ENCODE measurements at regions not wholly inside any gene's neighbourhood (a gene's known extent, or its start where the extent isn't known, plus 50 kb on each side); places are given as distances from the start of the nearest gene placed in this dataset.

- H3K4me3 ChIP-seq (ENCODE audit: low read depth, low read length), result no peak overlapping the region
- no peak for TF ChIP-seq CTCF (conservative IDR thresholded peaks at IDR 0.05; ENCODE audit: low read depth, low read length)
- DNase-seq (ENCODE audit: low read depth), result no peak
These were observed 201.6 kb upstream of the SALL3 start for GRCh38 chr18:78777992-78778391.

GRCh38 chr18:78778651-78779050 is 201.0 kb upstream of the SALL3 start:
- H3K4me3 ChIP-seq (ENCODE audit: low read depth, low read length), result no peak overlapping the region
- no peak for TF ChIP-seq CTCF (conservative IDR thresholded peaks at IDR 0.05; ENCODE audit: low read depth, low read length)
- no peak for DNase-seq (ENCODE audit: low read depth)

- DNase-seq (ENCODE audit: low read depth), result no peak
- TF ChIP-seq CTCF (conservative IDR thresholded peaks at IDR 0.05; ENCODE audit: low read depth, low read length), result no peak
- no peak overlapping the region for H3K4me3 ChIP-seq (ENCODE audit: low read depth, low read length)
These were observed 199.5 kb upstream of the SALL3 start for GRCh38 chr18:78779996-78780718.

- H3K4me3 ChIP-seq (ENCODE audit: low read depth, low read length), result no peak overlapping the region
- DNase-seq (ENCODE audit: low read depth), result no peak
- no peak for TF ChIP-seq CTCF (conservative IDR thresholded peaks at IDR 0.05; ENCODE audit: low read depth, low read length)
These were observed 198.7 kb upstream of the SALL3 start for GRCh38 chr18:78780719-78781600.

- no peak for TF ChIP-seq CTCF (conservative IDR thresholded peaks at IDR 0.05; ENCODE audit: low read depth, low read length)
- H3K4me3 ChIP-seq (ENCODE audit: low read depth, low read length), result no peak overlapping the region
- no peak for DNase-seq (ENCODE audit: low read depth)
These were observed 198.0 kb upstream of the SALL3 start for GRCh38 chr18:78781601-78781960.

GRCh38 chr18:78782951-78783563 is 196.6 kb upstream of the SALL3 start:
- no peak for TF ChIP-seq CTCF (conservative IDR thresholded peaks at IDR 0.05; ENCODE audit: low read depth, low read length)
- no peak overlapping the region for H3K4me3 ChIP-seq (ENCODE audit: low read depth, low read length)
- DNase-seq (ENCODE audit: low read depth), result no peak
